ENCODE measurements at regions not wholly inside any gene's neighbourhood (a gene's known extent, or its start where the extent isn't known, plus 50 kb on each side); places are given as distances from the start of the nearest gene placed in this dataset.

DNA sequence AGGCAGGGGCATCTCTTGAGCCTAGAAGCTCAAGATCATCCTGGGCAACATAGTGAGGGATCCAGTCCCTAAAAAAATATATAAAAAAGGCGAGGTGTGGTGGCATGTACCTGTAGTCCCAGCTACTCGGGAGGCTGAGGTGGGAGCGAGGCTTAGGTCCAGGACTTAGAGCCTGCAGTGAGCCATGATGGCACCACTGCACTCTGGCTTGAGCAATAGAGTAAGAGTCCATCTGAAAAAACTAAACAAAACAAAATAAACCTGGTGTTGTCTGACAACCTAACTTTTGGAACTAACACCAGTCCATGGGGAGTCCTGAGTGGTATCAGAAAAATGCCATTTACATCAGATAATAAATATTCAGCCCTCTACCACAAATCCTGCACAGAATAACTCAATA is 110.1 kb upstream of the NRIP1 start:
- TF ChIP-seq, protein P1, sequence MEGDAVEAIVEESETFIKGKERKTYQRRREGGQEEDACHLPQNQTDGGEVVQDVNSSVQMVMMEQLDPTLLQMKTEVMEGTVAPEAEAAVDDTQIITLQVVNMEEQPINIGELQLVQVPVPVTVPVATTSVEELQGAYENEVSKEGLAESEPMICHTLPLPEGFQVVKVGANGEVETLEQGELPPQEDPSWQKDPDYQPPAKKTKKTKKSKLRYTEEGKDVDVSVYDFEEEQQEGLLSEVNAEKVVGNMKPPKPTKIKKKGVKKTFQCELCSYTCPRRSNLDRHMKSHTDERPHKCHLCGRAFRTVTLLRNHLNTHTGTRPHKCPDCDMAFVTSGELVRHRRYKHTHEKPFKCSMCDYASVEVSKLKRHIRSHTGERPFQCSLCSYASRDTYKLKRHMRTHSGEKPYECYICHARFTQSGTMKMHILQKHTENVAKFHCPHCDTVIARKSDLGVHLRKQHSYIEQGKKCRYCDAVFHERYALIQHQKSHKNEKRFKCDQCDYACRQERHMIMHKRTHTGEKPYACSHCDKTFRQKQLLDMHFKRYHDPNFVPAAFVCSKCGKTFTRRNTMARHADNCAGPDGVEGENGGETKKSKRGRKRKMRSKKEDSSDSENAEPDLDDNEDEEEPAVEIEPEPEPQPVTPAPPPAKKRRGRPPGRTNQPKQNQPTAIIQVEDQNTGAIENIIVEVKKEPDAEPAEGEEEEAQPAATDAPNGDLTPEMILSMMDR (IDR thresholded peaks at IDR 0.05; ENCODE audit: borderline replicate concordance, extremely low read depth, low read length, poor library complexity, severe bottlenecking) = no peak
- TF ChIP-seq EZH2 (IDR thresholded peaks at IDR 0.05; ENCODE audit: borderline replicate concordance, low read depth, low read length, severe bottlenecking) = no peak

Data from DND-41 (cell line).